Right lobe of liver (tissue), 4 donors: ENCODE measurements at regions not wholly inside any gene's neighbourhood (a gene's known extent, or its start where the extent isn't known, plus 50 kb on each side); places are given as distances from the start of the nearest gene placed in this dataset.

ENCODE experiments used
- POLR2A ChIP-seq: fragments of 450-650 bp; IDR thresholded peaks from one replicate; pipeline ENCODE4 v1.6.1; 2017; ENCODE audit warnings: antibody characterized with exemption, mild to moderate bottlenecking
- TF ChIP-seq, protein P1 (sequence below), 4 donors: fragments of 200-600 bp in 3 of 4; fragments of 450-650 bp in 1 of 4; IDR thresholded peaks; one replicate each; pipeline versions ENCODE4 v1.5.1 to v1.8.0; 2016 to 2022; ENCODE audit warnings: antibody characterized with exemption in 4 of 4, mild to moderate bottlenecking in 2 of 4
- donor health status: DM: no; HTN: no; CAD: no.
- donor health status: DM: no; HTN: no; CAD: no.
- donor health status: DM: no; HTN: yes; CAD: no.

DNA sequence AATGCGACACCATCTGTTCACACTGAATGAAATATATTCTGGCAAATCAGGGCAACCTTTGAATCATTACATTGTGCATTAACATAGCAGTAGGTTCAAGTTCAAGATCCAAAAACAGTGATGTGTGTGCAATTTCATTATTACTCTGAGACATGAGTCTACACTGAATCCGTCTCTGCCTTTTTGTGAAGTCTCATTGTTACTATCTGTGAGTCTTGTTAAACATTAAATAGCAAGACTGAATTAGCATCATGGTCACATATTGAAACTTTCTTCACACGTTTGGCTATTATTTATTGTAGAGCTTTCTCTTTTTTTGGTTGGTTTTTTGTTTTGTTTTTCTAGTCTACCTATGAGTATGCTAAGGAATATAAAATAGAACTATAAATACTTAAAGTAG, 117.1 kb upstream of the SLITRK5 start:
- no peak for TF ChIP-seq POLR2A
- TF ChIP-seq, protein P1, sequence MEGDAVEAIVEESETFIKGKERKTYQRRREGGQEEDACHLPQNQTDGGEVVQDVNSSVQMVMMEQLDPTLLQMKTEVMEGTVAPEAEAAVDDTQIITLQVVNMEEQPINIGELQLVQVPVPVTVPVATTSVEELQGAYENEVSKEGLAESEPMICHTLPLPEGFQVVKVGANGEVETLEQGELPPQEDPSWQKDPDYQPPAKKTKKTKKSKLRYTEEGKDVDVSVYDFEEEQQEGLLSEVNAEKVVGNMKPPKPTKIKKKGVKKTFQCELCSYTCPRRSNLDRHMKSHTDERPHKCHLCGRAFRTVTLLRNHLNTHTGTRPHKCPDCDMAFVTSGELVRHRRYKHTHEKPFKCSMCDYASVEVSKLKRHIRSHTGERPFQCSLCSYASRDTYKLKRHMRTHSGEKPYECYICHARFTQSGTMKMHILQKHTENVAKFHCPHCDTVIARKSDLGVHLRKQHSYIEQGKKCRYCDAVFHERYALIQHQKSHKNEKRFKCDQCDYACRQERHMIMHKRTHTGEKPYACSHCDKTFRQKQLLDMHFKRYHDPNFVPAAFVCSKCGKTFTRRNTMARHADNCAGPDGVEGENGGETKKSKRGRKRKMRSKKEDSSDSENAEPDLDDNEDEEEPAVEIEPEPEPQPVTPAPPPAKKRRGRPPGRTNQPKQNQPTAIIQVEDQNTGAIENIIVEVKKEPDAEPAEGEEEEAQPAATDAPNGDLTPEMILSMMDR (IDR thresholded peaks at IDR 0.05): no peak
